ENCODE measurements at regions not wholly inside any gene's neighbourhood (a gene's known extent, or its start where the extent isn't known, plus 50 kb on each side); places are given as distances from the start of the nearest gene placed in this dataset.
A peak's percentile ranks its signal among the peaks of the same experiment; 100 is the strongest.

GRCh38 chr2:126480033-126480432 lies 175.9 kb upstream of the GYPC start:
- TF ChIP-seq CTCF (IDR thresholded peaks at IDR 0.05; ENCODE audit: low read depth, low read length), result no peak
- DNase-seq (ENCODE audit: low read depth in 2 of 2), result no peak
- H3K4me3 ChIP-seq (replicated peaks in 1 of 2; ENCODE audit: low read depth in 2 of 2, low read length in 2 of 2), result no peak overlapping the region

GRCh38 chr2:126482582-126483464 lies 173.1 kb upstream of the GYPC start:
- no peak for DNase-seq (ENCODE audit: low read depth in 2 of 2)

DNA sequence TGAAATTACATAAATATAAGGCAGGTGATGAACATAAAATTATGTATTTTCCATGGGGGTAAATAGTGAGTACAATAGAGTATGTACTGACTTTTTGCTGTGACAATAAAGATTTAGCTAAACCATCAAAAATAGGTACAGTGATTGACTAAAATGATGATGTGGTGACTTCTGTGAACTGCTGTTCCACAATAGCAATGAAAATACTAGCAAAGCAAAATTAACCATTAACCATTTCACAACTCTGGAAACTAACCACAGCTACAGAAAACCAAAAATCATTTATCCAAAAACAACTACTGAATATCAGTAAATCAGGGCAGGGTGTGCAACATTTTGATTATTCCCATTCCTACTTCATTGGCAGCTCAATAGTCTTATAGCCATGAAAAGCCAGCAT lies 161.4 kb upstream of the GYPC start:
- no peak overlapping the region for H3K4me3 ChIP-seq (replicated peaks in 1 of 2; ENCODE audit: low read depth in 2 of 2, low read length in 2 of 2)
- DNase-seq (ENCODE audit: low read depth in 2 of 2), result no peak
- no peak for TF ChIP-seq CTCF (IDR thresholded peaks at IDR 0.05; ENCODE audit: low read depth, low read length)

More at GRCh38 chr2:126482582-126483464, 173.1 kb upstream of the GYPC start:
- TF ChIP-seq CTCF (IDR thresholded peaks at IDR 0.05; ENCODE audit: low read depth, low read length), result no peak
- H3K4me3 ChIP-seq (replicated peaks in 1 of 2; ENCODE audit: low read depth in 2 of 2, low read length in 2 of 2), result no peak overlapping the region

DNA sequence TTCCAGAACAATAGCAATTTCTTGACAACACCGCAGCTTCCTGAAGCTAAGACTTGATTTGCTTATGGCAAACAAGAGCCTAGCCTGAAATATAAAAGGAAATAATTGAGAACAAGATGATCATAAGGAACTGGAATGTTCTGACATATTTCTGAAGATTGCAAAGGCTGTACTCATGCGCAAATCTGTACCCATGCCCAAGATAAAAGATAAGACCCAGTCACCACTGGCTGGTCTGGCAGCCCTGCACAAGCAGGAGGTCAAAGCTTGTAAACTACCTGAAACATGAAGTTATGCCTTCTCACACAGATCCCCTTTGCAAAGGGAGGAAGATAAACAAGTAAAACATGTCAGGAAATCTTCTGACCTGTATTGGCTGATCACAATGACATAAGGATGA lies 160.8 kb upstream of the GYPC start:
- peak in 1 of 2 donors; percentile 5 for DNase-seq (ENCODE audit: low read depth in 2 of 2)
- no peak for TF ChIP-seq CTCF (IDR thresholded peaks at IDR 0.05; ENCODE audit: low read depth, low read length)
- H3K4me3 ChIP-seq (replicated peaks in 1 of 2; ENCODE audit: low read depth in 2 of 2, low read length in 2 of 2), result no peak overlapping the region

DNA sequence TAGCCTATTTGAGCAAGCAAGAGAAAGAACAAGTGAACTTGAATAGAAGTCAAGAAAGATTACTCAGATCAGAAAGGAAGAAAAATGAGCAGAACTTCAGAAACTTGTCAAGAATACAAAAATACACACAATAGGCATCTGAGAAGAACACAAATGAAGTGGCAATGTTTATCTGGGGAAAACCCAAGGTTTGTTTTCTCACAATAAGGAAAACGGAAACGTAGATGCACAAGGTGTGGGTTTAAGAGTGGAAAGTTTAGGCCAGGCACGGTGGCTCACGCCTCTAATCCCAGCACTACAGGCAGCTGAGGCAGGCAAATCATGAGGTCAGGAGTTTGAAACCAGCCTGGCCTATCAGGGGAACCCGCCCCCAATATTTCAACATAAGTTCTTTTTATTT lies 159.5 kb upstream of the GYPC start:
- no peak for DNase-seq (ENCODE audit: low read depth in 2 of 2)
- no peak for TF ChIP-seq CTCF (IDR thresholded peaks at IDR 0.05; ENCODE audit: low read depth, low read length)
- H3K4me3 ChIP-seq (replicated peaks in 1 of 2; ENCODE audit: low read depth in 2 of 2, low read length in 2 of 2), result no peak overlapping the region

DNA sequence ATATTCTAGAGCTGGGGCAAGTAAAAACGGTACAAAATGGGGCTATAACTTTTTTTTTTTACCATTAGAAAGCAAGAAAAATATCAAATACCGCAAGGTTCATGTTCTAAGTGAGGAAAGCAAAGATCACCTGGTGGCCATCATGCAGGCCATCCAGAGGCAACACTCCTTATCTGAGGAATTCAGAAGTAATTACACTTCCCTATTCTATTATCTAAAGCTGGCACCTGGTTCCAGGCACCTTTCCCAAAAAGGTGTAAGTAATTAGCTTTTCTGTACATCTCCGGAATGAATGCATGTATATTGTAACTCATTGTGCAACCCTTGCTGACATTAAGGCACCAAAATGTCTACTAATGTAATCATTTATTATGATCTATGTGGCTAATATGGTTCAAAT lies 152.5 kb upstream of the GYPC start:
- no peak overlapping the region for H3K4me3 ChIP-seq (replicated peaks in 1 of 2; ENCODE audit: low read depth in 2 of 2, low read length in 2 of 2)
- no peak for DNase-seq (ENCODE audit: low read depth in 2 of 2)
- TF ChIP-seq CTCF (IDR thresholded peaks at IDR 0.05; ENCODE audit: low read depth, low read length), result no peak
